ENCODE measurements at regions not wholly inside any gene's neighbourhood (a gene's known extent, or its start where the extent isn't known, plus 50 kb on each side); places are given as distances from the start of the nearest gene placed in this dataset.

DNA sequence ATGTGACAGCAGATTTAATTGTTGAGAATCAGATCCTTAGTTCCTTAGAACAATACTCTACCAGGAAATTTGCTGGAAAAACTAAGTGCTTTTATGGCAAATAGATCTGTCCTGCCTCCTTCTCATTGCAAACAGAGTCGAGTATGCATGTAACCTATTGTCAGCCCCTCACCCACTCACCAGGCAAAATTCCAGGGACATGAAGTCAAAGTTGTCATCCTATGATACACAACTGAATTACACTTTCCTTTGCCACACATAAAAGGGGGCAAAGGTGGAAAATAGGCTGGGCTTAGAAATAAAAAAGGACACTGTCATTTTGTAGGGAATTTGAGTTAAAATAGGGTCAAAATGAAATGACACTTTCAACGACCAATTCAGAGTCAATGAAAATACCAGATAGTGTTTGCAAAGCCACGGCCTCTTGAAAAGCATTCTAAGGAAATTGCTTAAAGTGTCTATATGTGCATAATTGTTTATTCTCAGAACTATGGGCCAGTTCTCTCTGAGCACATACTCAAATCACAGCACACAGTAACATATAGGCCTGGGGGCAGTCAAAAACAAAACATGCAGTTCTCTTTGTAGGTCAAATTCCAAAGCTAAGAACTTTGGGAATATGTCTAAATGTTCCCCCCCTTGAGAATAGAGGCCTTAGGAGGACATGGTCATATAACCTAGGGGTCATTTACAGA lies 452.8 kb downstream of the NFIB start:
- TF ChIP-seq CTCF (IDR thresholded peaks at IDR 0.05; ENCODE audit: low read depth, low read length) (no peak), EZH2phosphoT487 (IDR thresholded peaks at IDR 0.05; ENCODE audit: low read depth) (no peak)
- Histone ChIP-seq H3K4me3 (ENCODE audit: low read length) (no peak overlapping the region), H3K79me2 (ENCODE audit: low read length) (no peaks in the 10 kb centered on the region), H4K20me1 (ENCODE audit: insufficient read depth, low read length) (no peaks in the 10 kb centered on the region), H3K4me2 (ENCODE audit: low read length) (no peak overlapping the region), H3K27me3 (ENCODE audit: low read depth, low read length) (no peaks in the 10 kb centered on the region), H3K4me1 (ENCODE audit: low read length) (no peaks in the 10 kb centered on the region), H3K9ac (ENCODE audit: low read length) (no peak overlapping the region), H3K27ac (ENCODE audit: low read length) (no peak overlapping the region), H2AFZ (ENCODE audit: low read depth, low read length) (no peak overlapping the region), H3K36me3 (replicated peaks; ENCODE audit: low read depth, low read length) (no peaks in the 10 kb centered on the region), H3K9me3 (ENCODE audit: insufficient read depth, low read length) (no peaks in the 10 kb centered on the region)

DNA sequence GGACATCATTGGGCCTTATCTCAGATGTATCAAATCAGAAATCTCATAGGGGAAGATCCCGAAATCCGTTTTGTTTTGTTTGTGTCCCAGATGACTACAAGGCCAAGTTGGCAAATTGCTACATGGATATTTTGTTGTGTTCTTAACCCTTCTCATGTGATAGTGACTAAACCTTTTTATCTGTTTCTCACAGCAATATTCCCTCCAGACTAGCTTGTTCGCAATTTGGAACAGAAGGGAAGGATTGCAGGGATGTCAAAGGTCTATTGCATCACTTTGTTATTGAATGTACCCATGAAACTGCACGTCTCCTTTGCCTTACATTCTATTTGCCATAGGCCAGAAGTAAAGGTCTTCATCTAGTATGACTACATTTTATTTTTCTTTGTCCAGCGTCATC lies 453.9 kb downstream of the NFIB start:
- H3K79me2 ChIP-seq (ENCODE audit: low read length), result no peaks in the 10 kb centered on the region
- no peak overlapping the region for H3K4me2 ChIP-seq (ENCODE audit: low read length)
- no peak for TF ChIP-seq CTCF (IDR thresholded peaks at IDR 0.05; ENCODE audit: low read depth, low read length)
- no peak for TF ChIP-seq EZH2phosphoT487 (IDR thresholded peaks at IDR 0.05; ENCODE audit: low read depth)
- no peaks in the 10 kb centered on the region for H3K27me3 ChIP-seq (ENCODE audit: low read depth, low read length)
- H3K9me3 ChIP-seq (ENCODE audit: insufficient read depth, low read length), result no peaks in the 10 kb centered on the region
- H3K4me3 ChIP-seq (ENCODE audit: low read length), result no peak overlapping the region
- H4K20me1 ChIP-seq (ENCODE audit: insufficient read depth, low read length), result no peaks in the 10 kb centered on the region
- H2AFZ ChIP-seq (ENCODE audit: low read depth, low read length), result no peak overlapping the region
- H3K4me1 ChIP-seq (ENCODE audit: low read length), result no peaks in the 10 kb centered on the region
- no peaks in the 10 kb centered on the region for H3K36me3 ChIP-seq (replicated peaks; ENCODE audit: low read depth, low read length)
- H3K27ac ChIP-seq (ENCODE audit: low read length), result no peak overlapping the region
- no peak overlapping the region for H3K9ac ChIP-seq (ENCODE audit: low read length)

- H3K27me3 ChIP-seq (ENCODE audit: low read depth, low read length), result no peaks in the 10 kb centered on the region
- H3K4me2 ChIP-seq (ENCODE audit: low read length), result no peak overlapping the region
- H3K9me3 ChIP-seq (ENCODE audit: insufficient read depth, low read length), result no peaks in the 10 kb centered on the region
- H2AFZ ChIP-seq (ENCODE audit: low read depth, low read length), result no peak overlapping the region
- H4K20me1 ChIP-seq (ENCODE audit: insufficient read depth, low read length), result no peaks in the 10 kb centered on the region
- H3K4me3 ChIP-seq (ENCODE audit: low read length), result no peak overlapping the region
- no peak overlapping the region for H3K9ac ChIP-seq (ENCODE audit: low read length)
- no peak overlapping the region for H3K27ac ChIP-seq (ENCODE audit: low read length)
- no peaks in the 10 kb centered on the region for H3K4me1 ChIP-seq (ENCODE audit: low read length)
- TF ChIP-seq CTCF (IDR thresholded peaks at IDR 0.05; ENCODE audit: low read depth, low read length), result no peak
- TF ChIP-seq EZH2phosphoT487 (IDR thresholded peaks at IDR 0.05; ENCODE audit: low read depth), result no peak
- no peaks in the 10 kb centered on the region for H3K79me2 ChIP-seq (ENCODE audit: low read length)
- H3K36me3 ChIP-seq (replicated peaks; ENCODE audit: low read depth, low read length), result no peaks in the 10 kb centered on the region
Observed at GRCh38 chr9:13857521-13857920, 456.4 kb downstream of the NFIB start.

GRCh38 chr9:13847270-13847669 lies 466.7 kb downstream of the NFIB start:
- Histone ChIP-seq H3K4me2 (ENCODE audit: low read length) (no peak overlapping the region), H2AFZ (ENCODE audit: low read depth, low read length) (no peak overlapping the region), H3K36me3 (replicated peaks; ENCODE audit: low read depth, low read length) (no peaks in the 10 kb centered on the region), H3K9ac (ENCODE audit: low read length) (no peak overlapping the region), H3K27ac (ENCODE audit: low read length) (no peak overlapping the region), H3K4me1 (ENCODE audit: low read length) (no peaks in the 10 kb centered on the region), H4K20me1 (ENCODE audit: insufficient read depth, low read length) (no peaks in the 10 kb centered on the region), H3K79me2 (ENCODE audit: low read length) (no peaks in the 10 kb centered on the region), H3K4me3 (ENCODE audit: low read length) (no peak overlapping the region), H3K27me3 (ENCODE audit: low read depth, low read length) (no peaks in the 10 kb centered on the region), H3K9me3 (ENCODE audit: insufficient read depth, low read length) (no peaks in the 10 kb centered on the region)
- TF ChIP-seq EZH2phosphoT487 (IDR thresholded peaks at IDR 0.05; ENCODE audit: low read depth), result no peak
- TF ChIP-seq CTCF (IDR thresholded peaks at IDR 0.05; ENCODE audit: low read depth, low read length), result no peak

Data from OCI-LY3 (cell line).